ENCODE measurements at regions not wholly inside any gene's neighbourhood (a gene's known extent, or its start where the extent isn't known, plus 50 kb on each side); places are given as distances from the start of the nearest gene placed in this dataset.
"Not testable (repeated sequence)": the region's sequence is repeated elsewhere in the genome, so short reads cannot be mapped to it uniquely, and the experiment has no call there.

DNA sequence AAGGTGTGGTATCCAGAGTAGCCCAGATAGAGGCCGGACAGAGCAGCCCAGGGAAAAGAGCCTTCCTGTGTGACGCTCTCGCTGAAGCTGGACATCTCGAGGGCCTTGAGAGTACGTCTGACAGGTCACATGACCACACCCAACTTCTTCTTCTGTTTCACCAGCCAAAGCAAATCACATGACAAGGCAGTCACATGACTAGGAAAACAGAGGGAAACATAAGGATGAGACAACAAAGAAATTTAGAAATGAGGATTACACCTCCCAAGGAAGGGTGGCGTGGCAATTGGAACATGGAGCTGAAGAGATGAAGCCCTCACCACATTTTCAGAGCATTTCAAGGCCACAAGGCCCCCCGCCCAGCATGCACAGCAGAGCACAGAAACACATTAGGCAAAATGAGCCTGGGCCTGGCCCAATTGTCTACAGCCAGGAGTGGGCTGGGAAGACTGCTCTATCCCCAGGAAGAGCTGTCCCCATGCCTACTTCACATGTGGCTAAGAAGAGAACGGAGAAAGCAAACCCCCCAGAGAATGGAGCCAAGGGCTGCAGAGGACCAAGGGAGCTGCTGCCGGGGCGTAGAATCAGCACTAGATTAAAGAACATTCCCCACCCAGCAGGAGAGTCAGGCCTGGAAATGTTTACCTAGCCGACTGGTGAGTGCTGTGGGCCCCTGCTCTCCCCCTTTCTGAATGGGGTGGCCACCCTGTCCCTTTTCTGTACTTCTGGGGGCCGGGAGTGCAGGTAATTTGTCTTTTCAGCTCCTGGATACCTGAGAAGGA, 305.1 kb downstream of the NPHP4 start:
- no peak for DNase-seq (ENCODE audit: low spot score)

DNA sequence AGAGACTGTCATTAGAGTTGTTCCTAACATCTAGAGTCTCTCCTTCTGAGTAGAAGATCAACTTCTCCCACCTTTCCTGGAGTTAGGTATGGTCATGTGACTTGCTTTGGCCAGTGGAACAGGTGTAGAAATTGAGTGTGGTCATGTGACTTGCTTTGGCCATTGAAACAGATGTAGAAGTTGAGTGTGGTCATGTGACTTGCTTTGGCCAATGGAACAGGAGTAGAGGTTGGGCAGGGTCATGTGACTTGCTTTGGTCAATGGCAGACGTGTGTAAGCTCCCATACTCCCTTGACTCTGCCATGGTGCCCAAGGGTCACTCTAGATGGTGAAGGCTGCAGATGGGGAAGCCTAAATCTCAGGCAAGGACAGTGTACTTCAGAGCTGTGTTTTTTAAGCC, 306.0 kb downstream of the NPHP4 start:
- no peak for DNase-seq (ENCODE audit: low spot score)

GRCh38 chr1:5685446-5686040, 306.7 kb downstream of the NPHP4 start:
- DNase-seq (ENCODE audit: low spot score): no peak

DNA sequence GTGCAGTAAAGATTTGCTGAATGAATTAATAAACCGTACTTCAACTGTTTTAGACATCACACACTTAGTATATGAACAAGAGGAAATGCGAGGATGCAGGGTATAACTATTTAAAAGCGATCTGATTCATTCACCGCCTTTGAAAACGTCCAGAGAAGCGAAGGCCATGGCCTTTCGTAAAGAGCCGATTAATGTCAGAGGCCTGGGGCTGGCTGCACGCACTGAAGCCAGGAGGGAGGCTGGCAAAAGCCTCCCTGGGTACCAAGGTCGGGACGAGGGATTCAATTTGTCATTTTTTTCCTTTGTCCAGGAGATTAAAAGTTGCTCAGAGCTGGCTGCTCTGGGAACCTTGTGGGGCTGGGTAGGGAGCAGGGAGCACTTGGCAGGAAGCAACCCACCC, 307.4 kb downstream of the NPHP4 start:
- DNase-seq (ENCODE audit: low spot score): no peak

DNA sequence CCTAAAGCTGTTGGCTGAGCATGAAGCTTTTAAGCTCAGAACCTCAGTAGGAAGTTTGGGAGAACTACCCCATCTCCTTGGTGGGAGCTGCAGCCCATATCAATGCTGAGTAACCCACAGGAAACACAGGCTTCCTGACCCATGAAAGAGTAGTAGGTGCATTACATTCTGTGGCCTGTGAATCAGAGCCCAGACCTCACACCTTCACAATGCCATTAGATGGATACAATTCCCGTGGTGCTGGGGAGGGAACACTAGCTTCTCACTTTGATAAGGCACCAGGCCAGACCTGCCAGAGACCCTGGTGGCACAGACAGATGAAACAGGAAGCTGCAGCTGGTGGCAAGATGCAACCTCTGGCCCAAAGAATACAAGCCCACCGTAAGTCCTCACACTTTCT, 308.8 kb downstream of the NPHP4 start:
- DNase-seq (ENCODE audit: low spot score): no peak

GRCh38 chr1:5682626-5683225, 309.5 kb downstream of the NPHP4 start:
- DNase-seq (ENCODE audit: low spot score): no peak

- DNase-seq (ENCODE audit: low spot score): no peak
These were observed 310.6 kb downstream of the NPHP4 start for GRCh38 chr1:5681654-5682053.

- DNase-seq (ENCODE audit: low spot score): no peak
These were observed 311.6 kb downstream of the NPHP4 start for GRCh38 chr1:5680600-5680999.

- no peak for DNase-seq (ENCODE audit: low spot score)
These were observed 313.5 kb downstream of the NPHP4 start for GRCh38 chr1:5678759-5679158.

GRCh38 chr1:5672355-5672754, 319.9 kb downstream of the NPHP4 start:
- DNase-seq (ENCODE audit: low spot score): not testable (repeated sequence)

- no peak for DNase-seq (ENCODE audit: low spot score)
These were observed 321.5 kb downstream of the NPHP4 start for GRCh38 chr1:5670590-5671350.

GRCh38 chr1:5667513-5668325, 324.5 kb downstream of the NPHP4 start:
- no peak for DNase-seq (ENCODE audit: low spot score)

DNA sequence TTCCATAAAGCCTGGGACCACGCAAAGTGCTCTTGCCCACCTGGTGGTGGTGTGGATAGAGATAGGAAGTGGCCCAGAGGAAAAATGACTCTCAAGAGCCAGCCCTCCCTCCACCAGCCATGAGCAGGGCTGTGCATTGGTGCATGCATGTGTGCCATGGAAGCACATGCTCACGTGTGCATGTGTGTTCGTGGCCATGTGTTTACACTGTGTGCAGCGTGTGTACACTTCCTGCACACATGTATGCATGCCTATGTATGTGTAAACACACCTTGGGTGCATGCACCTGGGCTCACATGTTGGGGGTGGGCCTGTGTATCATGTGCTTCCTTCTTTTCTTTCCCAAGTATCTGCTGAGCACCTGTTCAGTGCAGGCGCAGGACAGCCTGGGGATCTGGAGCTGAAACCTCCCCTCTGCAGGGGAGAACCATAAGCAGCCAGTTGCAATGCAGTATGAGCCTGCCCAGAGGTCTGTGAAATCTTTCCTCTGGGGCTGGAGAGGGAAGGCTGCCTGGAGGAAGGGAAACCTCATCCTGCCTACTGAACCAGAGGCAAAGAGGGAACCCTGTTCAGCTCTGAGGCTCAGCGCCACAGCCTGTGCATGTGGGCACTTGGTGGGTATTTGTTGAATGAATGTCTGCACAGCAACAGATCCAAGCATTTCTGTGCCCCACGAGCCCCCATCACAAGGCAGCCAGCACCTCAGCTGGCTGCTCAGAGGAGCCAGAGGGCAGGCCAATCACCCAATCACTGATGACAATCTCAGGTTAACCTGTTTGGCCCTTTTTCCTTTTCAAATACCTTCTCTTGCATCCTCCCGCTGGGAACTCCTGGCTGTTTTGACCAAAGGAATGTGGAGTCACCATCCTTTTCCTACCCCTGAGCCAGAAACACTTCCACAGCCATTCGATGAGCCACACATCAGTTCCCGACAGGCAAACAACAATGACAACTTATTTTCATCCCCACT, 327.0 kb downstream of the NPHP4 start:
- no peak for DNase-seq (ENCODE audit: low spot score)

GRCh38 chr1:5664081-5664768, 328.0 kb downstream of the NPHP4 start:
- DNase-seq (ENCODE audit: low spot score): no peak

GRCh38 chr1:5662744-5663126, 329.5 kb downstream of the NPHP4 start:
- DNase-seq (ENCODE audit: low spot score): no peak

GRCh38 chr1:5662086-5662743, 330.0 kb downstream of the NPHP4 start:
- DNase-seq (ENCODE audit: low spot score): no peak

DNA sequence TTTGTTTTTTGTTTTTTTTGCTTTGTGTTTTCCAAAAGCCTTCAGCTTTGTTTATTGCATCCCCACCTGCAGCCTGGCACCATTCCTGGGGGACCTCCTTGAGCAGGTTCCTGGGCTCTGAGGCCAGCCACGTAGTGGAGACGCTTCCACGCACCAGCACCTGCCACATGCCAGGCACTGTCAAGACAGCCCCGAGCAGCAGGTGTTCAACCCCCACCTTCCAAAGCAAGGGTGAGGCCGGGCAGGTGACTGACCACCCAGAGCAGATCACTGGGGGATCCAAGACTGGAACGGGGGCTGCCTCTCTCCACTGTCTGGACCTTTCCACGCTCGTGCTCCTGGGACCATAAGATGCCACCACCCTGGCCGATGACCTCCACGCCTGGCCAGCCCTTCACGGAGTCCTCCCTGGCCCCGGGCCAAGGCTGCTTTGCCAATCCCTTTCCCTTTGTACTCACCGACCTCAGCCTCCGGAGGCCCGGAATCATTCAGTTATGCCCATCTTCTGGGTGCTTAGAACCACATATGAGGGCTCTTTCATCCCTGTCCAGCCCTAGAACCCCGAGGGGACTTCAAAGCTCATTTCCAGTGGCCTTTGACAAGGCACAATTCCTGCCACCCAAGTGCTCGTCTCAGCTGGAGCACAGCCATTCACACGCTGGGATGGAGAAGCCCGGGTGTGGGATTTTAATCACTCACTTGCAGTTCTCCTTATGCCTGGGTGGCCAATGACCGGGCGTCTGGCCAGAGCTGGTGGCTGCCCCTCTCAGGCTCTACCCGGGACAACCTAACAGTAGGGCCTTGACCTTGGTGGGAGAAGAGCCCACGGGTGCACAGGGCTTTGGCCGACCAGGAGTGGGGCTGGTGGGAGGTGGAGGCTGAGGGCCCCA, 330.8 kb downstream of the NPHP4 start:
- DNase-seq (ENCODE audit: low spot score): no peak

GRCh38 chr1:5660141-5660935, 331.9 kb downstream of the NPHP4 start:
- no peak for DNase-seq (ENCODE audit: low spot score)
